Liver (tissue), 8 donors: ENCODE measurements at regions not wholly inside any gene's neighbourhood (a gene's known extent, or its start where the extent isn't known, plus 50 kb on each side); places are given as distances from the start of the nearest gene placed in this dataset.

Source experiments
- DNase-seq: peaks from one replicate; pipeline ENCODE4 v3.0.0-alpha.2; 2017; ENCODE audit warnings: low spot score
- H3K27ac ChIP-seq, 2 donors: one replicate each; pipeline ENCODE4 v1.7.0; 2013; ENCODE audit warnings: inconsistent platforms in 2 of 2, low read length in 2 of 2, control low read depth in 1 of 2, low read depth in 1 of 2, mild to moderate bottlenecking in 1 of 2
- H3K27me3 ChIP-seq, 4 donors: one replicate each; pipeline versions ENCODE4 v1.6.1 to v1.7.0; 2013; ENCODE audit warnings: low read length in 3 of 4, inconsistent platforms in 1 of 4, mild to moderate bottlenecking in 1 of 4, moderate library complexity in 1 of 4; ENCODE audit not compliant: control insufficient read depth in 4 of 4, insufficient read depth in 4 of 4
- H3K36me3 ChIP-seq, 4 donors: one replicate each; pipeline versions ENCODE4 v1.6.1 to v1.7.0; 2013; ENCODE audit warnings: low read length in 3 of 4, mild to moderate bottlenecking in 3 of 4, low read depth in 1 of 4, moderate library complexity in 1 of 4; ENCODE audit not compliant: control insufficient read depth in 4 of 4, insufficient read depth in 3 of 4
- H3K4me1 ChIP-seq, 4 donors: one replicate each; pipeline versions ENCODE4 v1.6.1 to v1.7.0; 2013; ENCODE audit warnings: low read length in 3 of 4, mild to moderate bottlenecking in 3 of 4, moderate library complexity in 1 of 4; ENCODE audit not compliant: control insufficient read depth in 4 of 4, insufficient read depth in 4 of 4
- H3K4me3 ChIP-seq, 3 donors: one replicate each; pipeline versions ENCODE4 v1.6.1 to v1.7.0; 2013; ENCODE audit warnings: low read length in 3 of 3, control low read depth in 1 of 3, low read depth in 1 of 3, mild to moderate bottlenecking in 1 of 3
- H3K9ac ChIP-seq, 2 donors: one replicate each; pipeline ENCODE4 v1.7.0; 2013; ENCODE audit warnings: low read length in 2 of 2, mild to moderate bottlenecking in 2 of 2, moderate library complexity in 2 of 2, control low read depth in 1 of 2, low read depth in 1 of 2
- H3K9me3 ChIP-seq, 4 donors: one replicate each; pipeline versions ENCODE4 v1.6.1 to v1.7.0; 2013; ENCODE audit warnings: low read length in 3 of 4; ENCODE audit not compliant: control insufficient read depth in 4 of 4
- CTCF ChIP-seq: fragments of 150-350 bp; IDR thresholded peaks from 2 replicates; pipeline ENCODE4 v1.5.1; 2017; ENCODE audit warnings: improper control_type of control experiment, low read depth, low read length; ENCODE audit not compliant: missing input control
- EGR1 ChIP-seq, 2 donors: IDR thresholded peaks; 2 replicates each; pipeline ENCODE4 v1.6.1; 2016 to 2018; ENCODE audit warnings: antibody characterized with exemption in 2 of 2, low read depth in 2 of 2
- FOXA1 ChIP-seq: IDR thresholded peaks from 2 replicates; pipeline ENCODE4 v1.6.1; 2016; ENCODE audit warnings: antibody characterized with exemption
- FOXA2 ChIP-seq: IDR thresholded peaks from 2 replicates; pipeline ENCODE4 v1.6.1; 2016; ENCODE audit warnings: antibody characterized with exemption
- GABPA ChIP-seq, 2 donors: IDR thresholded peaks in 1 of 2; conservative IDR thresholded peaks in 1 of 2; 2 replicates each; pipeline ENCODE4 v1.6.1; 2016; ENCODE audit warnings: antibody characterized with exemption in 2 of 2, mild to moderate bottlenecking in 1 of 2, moderate library complexity in 1 of 2
- HNF4A ChIP-seq, 2 donors: conservative IDR thresholded peaks; 2 replicates each; pipeline ENCODE4 v1.6.1; 2016; ENCODE audit warnings: antibody characterized with exemption in 2 of 2, mild to moderate bottlenecking in 2 of 2
- HNF4G ChIP-seq: IDR thresholded peaks from 2 replicates; pipeline ENCODE4 v1.6.1; 2016; ENCODE audit warnings: antibody characterized with exemption
- JUND ChIP-seq, 2 donors: IDR thresholded peaks; 2 replicates each; pipeline ENCODE4 v1.6.1; 2016; ENCODE audit warnings: antibody characterized with exemption in 2 of 2
- MAX ChIP-seq: IDR thresholded peaks from 2 replicates; pipeline ENCODE4 v1.6.1; 2016; ENCODE audit warnings: antibody characterized with exemption
- NR2F2 ChIP-seq: IDR thresholded peaks from 2 replicates; pipeline ENCODE4 v1.6.1; 2016; ENCODE audit warnings: antibody characterized with exemption
- RAD21 ChIP-seq, 2 donors: IDR thresholded peaks; 2 replicates each; pipeline ENCODE4 v1.6.1; 2016; ENCODE audit warnings: antibody characterized with exemption in 2 of 2, mild to moderate bottlenecking in 2 of 2
- RXRA ChIP-seq, 2 donors: IDR thresholded peaks; 2 replicates each; pipeline ENCODE4 v1.6.1; 2017 to 2018; ENCODE audit warnings: antibody characterized with exemption in 2 of 2, mild to moderate bottlenecking in 1 of 2
- SP1 ChIP-seq: IDR thresholded peaks from 2 replicates; pipeline ENCODE4 v1.6.1; 2018; ENCODE audit warnings: antibody characterized with exemption, mild to moderate bottlenecking
- TAF1 ChIP-seq: conservative IDR thresholded peaks from 2 replicates; pipeline ENCODE4 v1.6.1; 2016; ENCODE audit warnings: antibody characterized with exemption, mild to moderate bottlenecking
- YY1 ChIP-seq: IDR thresholded peaks from 2 replicates; pipeline ENCODE4 v1.6.1; 2016; ENCODE audit warnings: antibody characterized with exemption, mild to moderate bottlenecking
- WGBS: extraction: QIAGEN DNeasy Blood & Tissue Kit; methylation state at CpG from one replicate; pipeline ENCODE4 v1.1.7; 2013; 5-methylcytosine and 5-hydroxymethylcytosine counted together
- TF ChIP-seq, protein P1 (sequence below): IDR thresholded peaks from 2 replicates; pipeline ENCODE4 v1.6.1; 2016; ENCODE audit warnings: antibody characterized with exemption
- TF ChIP-seq, protein P2 (sequence below): IDR thresholded peaks from 2 replicates; pipeline ENCODE4 v1.6.1; 2016; ENCODE audit warnings: antibody characterized with exemption
- TF ChIP-seq, protein P3 (sequence below): IDR thresholded peaks from 2 replicates; pipeline ENCODE4 v1.6.1; 2016; ENCODE audit warnings: antibody characterized with exemption, mild to moderate bottlenecking
- donor health status: healthy.
- donor health status: healthy.
- donor health status: healthy.
- donor health status: healthy.
- donor health status: healthy.

GRCh38 chr6:4297348-4297747 lies 162.0 kb upstream of the ECI2 start:
- no peak overlapping the region for H3K4me3 ChIP-seq
- no peaks in the 10 kb centered on the region for H3K36me3 ChIP-seq
- DNase-seq: no peak
- 91% methylated on average over 7 of the region's 7 CpGs for WGBS
- no peak for TF ChIP-seq NR2F2
- H3K27ac ChIP-seq: no peak overlapping the region
- no peaks in the 10 kb centered on the region for H3K4me1 ChIP-seq
- peaks cover 0 to 2% (median 0%) of the 10 kb centered on the region in 4 donors for H3K27me3 ChIP-seq
- H3K9me3 ChIP-seq: no peaks in the 10 kb centered on the region
- no peak overlapping the region for H3K9ac ChIP-seq

GRCh38 chr6:4296552-4296951 lies 161.2 kb upstream of the ECI2 start:
- no peak for DNase-seq
- H3K9ac ChIP-seq: no peak overlapping the region
- H3K27me3 ChIP-seq: peaks cover 0 to 2% (median 0%) of the 10 kb centered on the region in 4 donors
- 67% methylated on average over 3 of the region's 3 CpGs for WGBS
- H3K4me1 ChIP-seq: no peaks in the 10 kb centered on the region
- no peaks in the 10 kb centered on the region for H3K9me3 ChIP-seq
- H3K36me3 ChIP-seq: no peaks in the 10 kb centered on the region
- TF ChIP-seq, protein P1, sequence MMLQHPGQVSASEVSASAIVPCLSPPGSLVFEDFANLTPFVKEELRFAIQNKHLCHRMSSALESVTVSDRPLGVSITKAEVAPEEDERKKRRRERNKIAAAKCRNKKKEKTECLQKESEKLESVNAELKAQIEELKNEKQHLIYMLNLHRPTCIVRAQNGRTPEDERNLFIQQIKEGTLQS: no peak
- no peak for TF ChIP-seq CTCF
- TF ChIP-seq SP1: no peak
- TF ChIP-seq, protein P2, sequence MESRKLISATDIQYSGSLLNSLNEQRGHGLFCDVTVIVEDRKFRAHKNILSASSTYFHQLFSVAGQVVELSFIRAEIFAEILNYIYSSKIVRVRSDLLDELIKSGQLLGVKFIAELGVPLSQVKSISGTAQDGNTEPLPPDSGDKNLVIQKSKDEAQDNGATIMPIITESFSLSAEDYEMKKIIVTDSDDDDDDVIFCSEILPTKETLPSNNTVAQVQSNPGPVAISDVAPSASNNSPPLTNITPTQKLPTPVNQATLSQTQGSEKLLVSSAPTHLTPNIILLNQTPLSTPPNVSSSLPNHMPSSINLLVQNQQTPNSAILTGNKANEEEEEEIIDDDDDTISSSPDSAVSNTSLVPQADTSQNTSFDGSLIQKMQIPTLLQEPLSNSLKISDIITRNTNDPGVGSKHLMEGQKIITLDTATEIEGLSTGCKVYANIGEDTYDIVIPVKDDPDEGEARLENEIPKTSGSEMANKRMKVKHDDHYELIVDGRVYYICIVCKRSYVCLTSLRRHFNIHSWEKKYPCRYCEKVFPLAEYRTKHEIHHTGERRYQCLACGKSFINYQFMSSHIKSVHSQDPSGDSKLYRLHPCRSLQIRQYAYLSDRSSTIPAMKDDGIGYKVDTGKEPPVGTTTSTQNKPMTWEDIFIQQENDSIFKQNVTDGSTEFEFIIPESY: no peak
- TF ChIP-seq HNF4G: no peak
- no peak for TF ChIP-seq HNF4A (conservative IDR thresholded peaks at IDR 0.05)
- no peak for TF ChIP-seq FOXA1
- TF ChIP-seq MAX: no peak
- no peak for TF ChIP-seq YY1
- no peak for TF ChIP-seq RXRA (IDR thresholded peaks at IDR 0.05)
- TF ChIP-seq, protein P3, sequence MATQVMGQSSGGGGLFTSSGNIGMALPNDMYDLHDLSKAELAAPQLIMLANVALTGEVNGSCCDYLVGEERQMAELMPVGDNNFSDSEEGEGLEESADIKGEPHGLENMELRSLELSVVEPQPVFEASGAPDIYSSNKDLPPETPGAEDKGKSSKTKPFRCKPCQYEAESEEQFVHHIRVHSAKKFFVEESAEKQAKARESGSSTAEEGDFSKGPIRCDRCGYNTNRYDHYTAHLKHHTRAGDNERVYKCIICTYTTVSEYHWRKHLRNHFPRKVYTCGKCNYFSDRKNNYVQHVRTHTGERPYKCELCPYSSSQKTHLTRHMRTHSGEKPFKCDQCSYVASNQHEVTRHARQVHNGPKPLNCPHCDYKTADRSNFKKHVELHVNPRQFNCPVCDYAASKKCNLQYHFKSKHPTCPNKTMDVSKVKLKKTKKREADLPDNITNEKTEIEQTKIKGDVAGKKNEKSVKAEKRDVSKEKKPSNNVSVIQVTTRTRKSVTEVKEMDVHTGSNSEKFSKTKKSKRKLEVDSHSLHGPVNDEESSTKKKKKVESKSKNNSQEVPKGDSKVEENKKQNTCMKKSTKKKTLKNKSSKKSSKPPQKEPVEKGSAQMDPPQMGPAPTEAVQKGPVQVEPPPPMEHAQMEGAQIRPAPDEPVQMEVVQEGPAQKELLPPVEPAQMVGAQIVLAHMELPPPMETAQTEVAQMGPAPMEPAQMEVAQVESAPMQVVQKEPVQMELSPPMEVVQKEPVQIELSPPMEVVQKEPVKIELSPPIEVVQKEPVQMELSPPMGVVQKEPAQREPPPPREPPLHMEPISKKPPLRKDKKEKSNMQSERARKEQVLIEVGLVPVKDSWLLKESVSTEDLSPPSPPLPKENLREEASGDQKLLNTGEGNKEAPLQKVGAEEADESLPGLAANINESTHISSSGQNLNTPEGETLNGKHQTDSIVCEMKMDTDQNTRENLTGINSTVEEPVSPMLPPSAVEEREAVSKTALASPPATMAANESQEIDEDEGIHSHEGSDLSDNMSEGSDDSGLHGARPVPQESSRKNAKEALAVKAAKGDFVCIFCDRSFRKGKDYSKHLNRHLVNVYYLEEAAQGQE: no peak
- TF ChIP-seq TAF1: no peak
- TF ChIP-seq NR2F2: no peak
- no peak for TF ChIP-seq EGR1 (IDR thresholded peaks at IDR 0.05; ENCODE audit: low read depth in 2 of 2)
- TF ChIP-seq RAD21 (IDR thresholded peaks at IDR 0.05): no peak
- no peak for TF ChIP-seq GABPA (IDR thresholded peaks at IDR 0.05 in 1 of 2, conservative IDR thresholded peaks at IDR 0.05 in 1 of 2)
- TF ChIP-seq FOXA2: no peak
- no peak for TF ChIP-seq JUND (IDR thresholded peaks at IDR 0.05)
- no peak overlapping the region for H3K27ac ChIP-seq
- no peak overlapping the region for H3K4me3 ChIP-seq
